Lower lobe of right lung (tissue), 2 donors: ENCODE measurements at regions not wholly inside any gene's neighbourhood (a gene's known extent, or its start where the extent isn't known, plus 50 kb on each side); places are given as distances from the start of the nearest gene placed in this dataset.
"Not testable (repeated sequence)": the region's sequence is repeated elsewhere in the genome, so short reads cannot be mapped to it uniquely, and the experiment has no call there.

Experiments used
- ATAC-seq, 2 donors: fragments of 200-7000 bp; cut with Tn5 transposase; one replicate each; pipeline ENCODE4 v1.9.1; 2020 to 2022; ENCODE audit warnings: mild to moderate bottlenecking in 2 of 2, moderate library complexity in 2 of 2
- DNase-seq: peaks from one replicate; pipeline ENCODE4 v3.0.0-alpha.2; 2020
- H3K27ac ChIP-seq: fragments of 200-600 bp; one replicate; pipeline ENCODE4 v1.8.0; 2022
- H3K27me3 ChIP-seq: fragments of 200-600 bp; one replicate; pipeline ENCODE4 v1.8.0; 2022; ENCODE audit warnings: low read depth
- H3K36me3 ChIP-seq: fragments of 200-600 bp; one replicate; pipeline ENCODE4 v1.8.0; 2022; ENCODE audit warnings: mild to moderate bottlenecking
- H3K4me1 ChIP-seq: fragments of 200-600 bp; one replicate; pipeline ENCODE4 v1.8.0; 2022
- H3K4me3 ChIP-seq: fragments of 200-600 bp; one replicate; pipeline ENCODE4 v1.8.0; 2022; ENCODE audit warnings: mild to moderate bottlenecking
- H3K9me3 ChIP-seq: fragments of 200-600 bp; one replicate; pipeline ENCODE4 v1.8.0; 2022
- CTCF ChIP-seq: fragments of 200-600 bp; IDR thresholded peaks from one replicate; pipeline ENCODE4 v1.8.0; 2022; ENCODE audit warnings: antibody characterized with exemption, mild to moderate bottlenecking
- intact Hi-C: fragments of 100-400 bp; cut with DNase I; formaldehyde crosslinking; loops from one replicate; pipeline ENCODE4 v1.11.0; 2022
- donor health status: DM: no; HTN: yes; CAD: no; lungs with severe emphysema.

DNA sequence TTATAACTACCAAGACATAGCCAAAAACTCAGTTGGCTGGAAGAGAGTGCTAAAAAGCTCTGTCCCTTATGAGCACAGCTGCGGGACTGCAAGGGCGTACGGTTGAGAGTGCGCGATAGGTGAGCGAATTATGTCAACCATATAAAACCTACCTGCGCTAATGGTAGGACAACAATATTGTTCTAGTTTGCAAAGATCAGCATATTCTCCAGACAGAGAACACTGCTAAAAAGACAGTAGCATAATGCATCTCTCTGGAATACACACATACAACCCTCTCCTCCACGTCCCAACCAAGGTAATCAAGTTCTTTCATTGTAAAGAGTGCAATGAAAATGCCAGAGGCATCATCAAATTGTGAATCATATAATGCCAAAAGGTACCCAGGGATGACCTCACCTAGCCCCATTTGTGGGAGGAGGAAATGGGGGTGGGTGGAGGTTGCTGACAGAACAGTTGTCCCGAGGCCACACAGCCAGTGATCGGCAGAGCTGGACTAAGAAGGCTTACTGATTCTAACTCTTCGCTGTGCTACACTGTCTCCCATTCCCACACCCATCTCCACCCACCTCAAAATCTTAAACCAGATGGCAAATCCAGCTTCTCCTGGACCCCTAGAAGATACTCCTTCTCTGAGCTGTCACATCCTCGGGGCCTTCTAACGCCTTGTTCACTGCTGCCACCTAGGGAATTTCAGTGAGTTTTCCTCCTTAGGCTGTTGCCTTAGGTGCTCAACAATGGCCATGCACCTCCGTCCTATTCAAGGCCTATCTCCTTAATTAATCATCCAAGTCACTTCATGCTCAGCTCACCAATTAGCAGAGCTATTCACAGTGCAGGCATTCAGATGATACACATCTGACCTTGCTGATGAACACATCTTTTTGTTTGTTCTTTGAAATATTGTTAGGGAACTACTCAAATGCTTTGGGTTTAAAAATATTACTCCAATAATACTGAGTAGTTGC, 60.7 kb downstream of the RPL22L1 start:
- DNase-seq: no peak
- intact Hi-C loops: no loop called here
- Histone ChIP-seq H3K4me3 (no peak overlapping the region), H3K27me3 (no peaks in the 10 kb centered on the region), H3K4me1 (no peaks in the 10 kb centered on the region), H3K36me3 (no peaks in the 10 kb centered on the region), H3K9me3 (no peaks in the 10 kb centered on the region), H3K27ac (no peak overlapping the region)
- peak; percentile 42 for TF ChIP-seq CTCF
- peak; percentile 39 to 54 for ATAC-seq

DNA sequence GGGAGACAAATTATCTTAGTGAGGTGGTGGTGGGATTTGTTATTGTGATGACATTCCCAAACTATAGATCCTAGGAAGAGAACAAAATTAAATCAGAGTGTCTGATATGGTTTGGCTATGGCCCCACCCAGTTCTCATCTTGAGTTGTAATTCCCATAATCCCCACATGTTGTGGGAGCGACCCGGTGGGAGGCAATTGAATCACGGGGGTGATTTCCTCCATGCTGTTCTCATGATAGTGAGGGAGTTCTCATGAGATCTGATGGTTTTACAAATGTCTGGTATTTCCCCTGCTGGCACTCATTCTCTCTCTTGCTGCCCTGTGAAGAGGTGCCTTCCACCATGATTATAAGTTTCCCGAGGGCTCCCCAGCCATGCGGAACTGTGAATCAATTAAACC, 62.0 kb downstream of the RPL22L1 start:
- H3K27ac ChIP-seq: no peak overlapping the region
- intact Hi-C loops: no loop called here
- TF ChIP-seq CTCF: no peak
- no peaks in the 10 kb centered on the region for H3K4me1 ChIP-seq
- H3K9me3 ChIP-seq: no peaks in the 10 kb centered on the region
- H3K36me3 ChIP-seq: no peaks in the 10 kb centered on the region
- no peak for DNase-seq
- H3K27me3 ChIP-seq: no peaks in the 10 kb centered on the region
- no peak overlapping the region for H3K4me3 ChIP-seq
- ATAC-seq: no peak

DNA sequence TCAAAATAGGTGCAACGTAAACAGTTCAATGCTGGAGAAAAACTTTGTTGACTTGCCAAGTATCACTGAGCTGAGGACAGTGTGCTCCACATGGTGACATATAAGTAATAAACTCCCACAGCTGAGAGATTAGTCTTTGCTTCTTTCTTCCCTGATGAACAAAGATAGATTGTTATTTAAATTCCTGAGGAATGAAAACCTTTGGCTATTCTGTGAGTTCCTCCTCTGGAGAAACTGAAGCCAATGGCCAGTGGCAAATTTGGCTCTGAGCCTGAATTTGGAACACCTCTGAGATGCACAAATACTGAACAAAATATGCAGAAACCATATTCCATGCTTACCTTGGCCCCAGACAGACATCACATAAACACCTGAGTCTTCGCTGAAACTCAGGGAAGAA, 63.3 kb downstream of the RPL22L1 start:
- intact Hi-C loops: no loop called here

GRCh38 chr3:170806141-170806540, 63.9 kb downstream of the RPL22L1 start:
- no peaks in the 10 kb centered on the region for H3K9me3 ChIP-seq
- no peak for TF ChIP-seq CTCF
- ATAC-seq: no peak
- DNase-seq: no peak
- no peaks in the 10 kb centered on the region for H3K36me3 ChIP-seq
- no peaks in the 10 kb centered on the region for H3K27me3 ChIP-seq
- no peak overlapping the region for H3K27ac ChIP-seq
- H3K4me1 ChIP-seq: no peaks in the 10 kb centered on the region
- intact Hi-C loops: no loop called here
- no peak overlapping the region for H3K4me3 ChIP-seq

More for the DNA sequence above, 63.3 kb downstream of the RPL22L1 start:
- Histone ChIP-seq H3K4me3 (no peak overlapping the region), H3K9me3 (no peaks in the 10 kb centered on the region), H3K27ac (no peak overlapping the region), H3K27me3 (no peaks in the 10 kb centered on the region), H3K4me1 (no peaks in the 10 kb centered on the region), H3K36me3 (no peaks in the 10 kb centered on the region)
- no peak for TF ChIP-seq CTCF
- DNase-seq: no peak
- no peak for ATAC-seq

DNA sequence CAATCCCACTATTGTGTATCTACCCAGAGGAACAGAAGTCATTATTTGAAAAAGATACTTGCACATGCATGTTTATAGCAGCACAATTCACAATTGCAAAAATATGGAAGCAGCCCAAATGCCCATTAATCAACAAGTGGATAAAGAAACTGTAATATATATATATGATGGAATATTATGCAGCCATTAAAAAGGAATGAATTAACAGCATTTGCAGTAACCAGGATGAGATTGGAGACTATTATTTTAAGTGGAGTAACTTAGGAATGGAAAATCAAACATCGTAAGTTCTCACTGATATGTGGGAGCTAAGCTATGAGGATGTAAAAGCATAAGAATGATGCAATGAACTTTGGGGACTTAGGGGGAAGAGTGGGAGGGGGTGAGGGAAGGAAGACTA, 64.7 kb downstream of the RPL22L1 start:
- H3K9me3 ChIP-seq, H3K4me1 ChIP-seq, DNase-seq, intact Hi-C loops, ATAC-seq, H3K4me3 ChIP-seq, H3K27ac ChIP-seq, H3K27me3 ChIP-seq, H3K36me3 ChIP-seq: not testable (repeated sequence)

DNA sequence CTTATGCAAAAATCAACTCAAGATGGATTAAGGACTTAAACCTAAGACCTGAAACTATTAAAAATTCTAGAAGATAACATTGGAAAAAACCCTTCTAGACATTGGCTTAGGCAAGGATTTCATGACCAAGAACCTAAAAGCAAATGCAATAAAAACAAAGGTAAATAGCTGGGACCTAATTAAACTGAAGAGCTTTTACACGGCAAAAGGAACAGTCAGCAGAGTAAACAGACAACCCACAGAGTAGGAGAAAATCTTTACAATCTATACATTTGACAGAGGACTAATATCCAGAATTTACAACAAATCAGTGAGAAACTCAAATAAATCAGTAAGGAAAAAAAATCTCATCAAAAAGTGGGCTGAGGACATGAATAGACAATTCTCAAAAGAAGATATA, 65.4 kb downstream of the RPL22L1 start:
- H3K36me3 ChIP-seq, H3K4me1 ChIP-seq, H3K4me3 ChIP-seq, ATAC-seq, H3K9me3 ChIP-seq, intact Hi-C loops, DNase-seq, H3K27me3 ChIP-seq, H3K27ac ChIP-seq: not testable (repeated sequence)
